Liver (tissue), 3 donors: ENCODE measurements at regions not wholly inside any gene's neighbourhood (a gene's known extent, or its start where the extent isn't known, plus 50 kb on each side); places are given as distances from the start of the nearest gene placed in this dataset.

Source experiments
- EGR1 ChIP-seq, 2 donors: IDR thresholded peaks; 2 replicates each; pipeline ENCODE4 v1.6.1; 2016 to 2018; ENCODE audit warnings: antibody characterized with exemption in 2 of 2, low read depth in 2 of 2
- FOXA1 ChIP-seq: IDR thresholded peaks from 2 replicates; pipeline ENCODE4 v1.6.1; 2016; ENCODE audit warnings: antibody characterized with exemption
- JUND ChIP-seq, 2 donors: IDR thresholded peaks; 2 replicates each; pipeline ENCODE4 v1.6.1; 2016; ENCODE audit warnings: antibody characterized with exemption in 2 of 2
- SP1 ChIP-seq: IDR thresholded peaks from 2 replicates; pipeline ENCODE4 v1.6.1; 2018; ENCODE audit warnings: antibody characterized with exemption, mild to moderate bottlenecking
- TAF1 ChIP-seq: conservative IDR thresholded peaks from 2 replicates; pipeline ENCODE4 v1.6.1; 2016; ENCODE audit warnings: antibody characterized with exemption, mild to moderate bottlenecking
- YY1 ChIP-seq: IDR thresholded peaks from 2 replicates; pipeline ENCODE4 v1.6.1; 2016; ENCODE audit warnings: antibody characterized with exemption, mild to moderate bottlenecking
- TF ChIP-seq, protein P1 (sequence below): fragments of 150-350 bp; IDR thresholded peaks from 2 replicates; pipeline ENCODE4 v1.5.1; 2017; ENCODE audit warnings: improper control_type of control experiment, low read depth, low read length; ENCODE audit not compliant: missing input control
- TF ChIP-seq, protein P2 (sequence below): IDR thresholded peaks from 2 replicates; pipeline ENCODE4 v1.6.1; 2016; ENCODE audit warnings: antibody characterized with exemption
- TF ChIP-seq, protein P3 (sequence below): IDR thresholded peaks from 2 replicates; pipeline ENCODE4 v1.6.1; 2016; ENCODE audit warnings: antibody characterized with exemption, mild to moderate bottlenecking
- TF ChIP-seq, protein P4 (sequence below): IDR thresholded peaks from 2 replicates; pipeline ENCODE4 v1.6.1; 2016; ENCODE audit warnings: antibody characterized with exemption
- donor health status: healthy.
- donor health status: healthy.

DNA sequence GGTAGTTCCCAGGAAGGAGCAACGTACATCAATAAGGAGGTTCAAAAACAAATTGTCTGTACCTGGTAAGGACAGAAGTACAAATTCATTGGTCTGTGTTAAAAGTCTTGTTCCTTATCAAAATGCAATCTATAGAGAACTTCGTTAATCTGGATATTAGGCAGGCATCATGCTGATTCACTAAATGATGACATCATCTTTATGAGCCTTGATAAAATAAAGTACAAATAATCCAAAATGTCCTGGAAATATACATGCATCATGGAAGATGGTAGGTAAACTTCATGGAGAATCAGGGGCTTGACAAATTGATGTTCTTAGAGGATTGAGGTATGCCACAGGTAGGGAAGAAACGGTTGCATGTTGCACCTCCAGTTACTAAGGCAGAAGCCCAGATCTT lies 433.9 kb downstream of the TRIML1 start:
- TF ChIP-seq, protein P1, sequence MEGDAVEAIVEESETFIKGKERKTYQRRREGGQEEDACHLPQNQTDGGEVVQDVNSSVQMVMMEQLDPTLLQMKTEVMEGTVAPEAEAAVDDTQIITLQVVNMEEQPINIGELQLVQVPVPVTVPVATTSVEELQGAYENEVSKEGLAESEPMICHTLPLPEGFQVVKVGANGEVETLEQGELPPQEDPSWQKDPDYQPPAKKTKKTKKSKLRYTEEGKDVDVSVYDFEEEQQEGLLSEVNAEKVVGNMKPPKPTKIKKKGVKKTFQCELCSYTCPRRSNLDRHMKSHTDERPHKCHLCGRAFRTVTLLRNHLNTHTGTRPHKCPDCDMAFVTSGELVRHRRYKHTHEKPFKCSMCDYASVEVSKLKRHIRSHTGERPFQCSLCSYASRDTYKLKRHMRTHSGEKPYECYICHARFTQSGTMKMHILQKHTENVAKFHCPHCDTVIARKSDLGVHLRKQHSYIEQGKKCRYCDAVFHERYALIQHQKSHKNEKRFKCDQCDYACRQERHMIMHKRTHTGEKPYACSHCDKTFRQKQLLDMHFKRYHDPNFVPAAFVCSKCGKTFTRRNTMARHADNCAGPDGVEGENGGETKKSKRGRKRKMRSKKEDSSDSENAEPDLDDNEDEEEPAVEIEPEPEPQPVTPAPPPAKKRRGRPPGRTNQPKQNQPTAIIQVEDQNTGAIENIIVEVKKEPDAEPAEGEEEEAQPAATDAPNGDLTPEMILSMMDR = no peak
- TF ChIP-seq EGR1 (IDR thresholded peaks at IDR 0.05; ENCODE audit: low read depth in 2 of 2) = no peak
- TF ChIP-seq TAF1 = no peak
- TF ChIP-seq JUND (IDR thresholded peaks at IDR 0.05) = no peak
- TF ChIP-seq, protein P2, sequence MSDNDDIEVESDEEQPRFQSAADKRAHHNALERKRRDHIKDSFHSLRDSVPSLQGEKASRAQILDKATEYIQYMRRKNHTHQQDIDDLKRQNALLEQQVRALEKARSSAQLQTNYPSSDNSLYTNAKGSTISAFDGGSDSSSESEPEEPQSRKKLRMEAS = no peak
- TF ChIP-seq FOXA1 = no peak
- no peak for TF ChIP-seq YY1
- TF ChIP-seq, protein P3, sequence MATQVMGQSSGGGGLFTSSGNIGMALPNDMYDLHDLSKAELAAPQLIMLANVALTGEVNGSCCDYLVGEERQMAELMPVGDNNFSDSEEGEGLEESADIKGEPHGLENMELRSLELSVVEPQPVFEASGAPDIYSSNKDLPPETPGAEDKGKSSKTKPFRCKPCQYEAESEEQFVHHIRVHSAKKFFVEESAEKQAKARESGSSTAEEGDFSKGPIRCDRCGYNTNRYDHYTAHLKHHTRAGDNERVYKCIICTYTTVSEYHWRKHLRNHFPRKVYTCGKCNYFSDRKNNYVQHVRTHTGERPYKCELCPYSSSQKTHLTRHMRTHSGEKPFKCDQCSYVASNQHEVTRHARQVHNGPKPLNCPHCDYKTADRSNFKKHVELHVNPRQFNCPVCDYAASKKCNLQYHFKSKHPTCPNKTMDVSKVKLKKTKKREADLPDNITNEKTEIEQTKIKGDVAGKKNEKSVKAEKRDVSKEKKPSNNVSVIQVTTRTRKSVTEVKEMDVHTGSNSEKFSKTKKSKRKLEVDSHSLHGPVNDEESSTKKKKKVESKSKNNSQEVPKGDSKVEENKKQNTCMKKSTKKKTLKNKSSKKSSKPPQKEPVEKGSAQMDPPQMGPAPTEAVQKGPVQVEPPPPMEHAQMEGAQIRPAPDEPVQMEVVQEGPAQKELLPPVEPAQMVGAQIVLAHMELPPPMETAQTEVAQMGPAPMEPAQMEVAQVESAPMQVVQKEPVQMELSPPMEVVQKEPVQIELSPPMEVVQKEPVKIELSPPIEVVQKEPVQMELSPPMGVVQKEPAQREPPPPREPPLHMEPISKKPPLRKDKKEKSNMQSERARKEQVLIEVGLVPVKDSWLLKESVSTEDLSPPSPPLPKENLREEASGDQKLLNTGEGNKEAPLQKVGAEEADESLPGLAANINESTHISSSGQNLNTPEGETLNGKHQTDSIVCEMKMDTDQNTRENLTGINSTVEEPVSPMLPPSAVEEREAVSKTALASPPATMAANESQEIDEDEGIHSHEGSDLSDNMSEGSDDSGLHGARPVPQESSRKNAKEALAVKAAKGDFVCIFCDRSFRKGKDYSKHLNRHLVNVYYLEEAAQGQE = no peak
- TF ChIP-seq, protein P4, sequence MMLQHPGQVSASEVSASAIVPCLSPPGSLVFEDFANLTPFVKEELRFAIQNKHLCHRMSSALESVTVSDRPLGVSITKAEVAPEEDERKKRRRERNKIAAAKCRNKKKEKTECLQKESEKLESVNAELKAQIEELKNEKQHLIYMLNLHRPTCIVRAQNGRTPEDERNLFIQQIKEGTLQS = no peak
- TF ChIP-seq SP1 = no peak
